ENCODE measurements at regions not wholly inside any gene's neighbourhood (a gene's known extent, or its start where the extent isn't known, plus 50 kb on each side); places are given as distances from the start of the nearest gene placed in this dataset.

DNA sequence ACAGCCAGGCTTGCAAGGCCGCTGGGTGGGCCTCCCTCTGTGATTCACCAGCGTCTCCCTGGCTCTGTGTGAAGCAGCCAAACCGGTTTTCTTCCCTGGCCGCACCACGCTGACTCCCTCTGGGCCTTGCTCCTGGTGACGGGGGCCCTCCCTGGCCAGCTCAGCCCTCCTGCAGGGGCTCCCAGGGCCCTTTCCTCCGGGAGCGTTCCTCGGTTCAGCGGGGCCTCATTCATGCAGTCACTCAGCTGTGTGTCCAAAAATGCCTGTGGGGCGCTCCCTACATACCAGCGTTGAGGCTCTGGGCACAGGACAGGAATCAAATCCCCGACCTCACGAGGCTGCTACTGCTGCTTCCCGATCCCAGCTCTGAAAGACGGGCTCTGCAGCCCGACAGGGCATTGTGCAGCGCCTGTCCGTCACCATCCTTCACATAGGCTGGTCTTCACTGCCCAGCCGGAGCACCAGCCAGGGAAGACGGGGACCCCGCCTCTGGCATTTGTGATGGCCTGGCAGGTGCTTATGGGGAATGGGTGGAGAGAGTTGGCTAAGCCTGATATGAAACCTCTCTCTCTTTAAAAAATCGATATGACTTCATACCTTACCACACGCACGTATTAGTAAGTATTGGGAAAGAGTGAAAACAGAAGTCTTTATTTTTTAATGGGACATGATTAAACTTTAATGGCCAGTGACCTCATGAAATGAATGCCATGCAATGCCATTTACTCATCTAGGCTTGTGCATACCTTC is 110.0 kb upstream of the SHH start:
- H3K9me3 ChIP-seq (ENCODE audit: control insufficient read depth, low read length, poor library complexity, severe bottlenecking) = no peaks in the 10 kb centered on the region
- Mint-ChIP-seq H3K27me3 (peaks cover 11% of the 10 kb centered on the region), H3K4me1 (no peaks in the 10 kb centered on the region), H3K36me3 (ENCODE audit: low read depth) (no peaks in the 10 kb centered on the region), H3K27ac (no peak overlapping the region), H3K4me3 (no peak overlapping the region)
- DNase-seq (no peak), ATAC-seq (no peak)

DNA sequence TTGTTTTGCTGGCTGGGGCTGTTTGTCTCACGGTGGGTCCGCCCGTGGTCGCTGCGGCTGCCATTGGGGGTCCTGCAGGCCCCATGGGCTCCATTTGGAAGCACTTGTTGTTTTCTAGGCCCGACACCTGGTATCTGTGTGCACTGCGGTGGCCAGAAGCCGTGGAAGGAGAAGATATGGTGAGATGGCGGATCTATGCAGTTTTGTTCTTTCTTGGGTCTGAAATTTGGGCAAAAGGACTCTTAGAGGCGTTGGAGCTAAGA is 109.5 kb upstream of the SHH start:
- Mint-ChIP-seq H3K27ac (no peak overlapping the region), H3K27me3 (peaks cover 10% of the 10 kb centered on the region), H3K4me3 (no peak overlapping the region), H3K36me3 (ENCODE audit: low read depth) (no peaks in the 10 kb centered on the region), H3K4me1 (no peaks in the 10 kb centered on the region)
- no peak for ATAC-seq
- no peak for DNase-seq
- no peaks in the 10 kb centered on the region for H3K9me3 ChIP-seq (ENCODE audit: control insufficient read depth, low read length, poor library complexity, severe bottlenecking)

DNA sequence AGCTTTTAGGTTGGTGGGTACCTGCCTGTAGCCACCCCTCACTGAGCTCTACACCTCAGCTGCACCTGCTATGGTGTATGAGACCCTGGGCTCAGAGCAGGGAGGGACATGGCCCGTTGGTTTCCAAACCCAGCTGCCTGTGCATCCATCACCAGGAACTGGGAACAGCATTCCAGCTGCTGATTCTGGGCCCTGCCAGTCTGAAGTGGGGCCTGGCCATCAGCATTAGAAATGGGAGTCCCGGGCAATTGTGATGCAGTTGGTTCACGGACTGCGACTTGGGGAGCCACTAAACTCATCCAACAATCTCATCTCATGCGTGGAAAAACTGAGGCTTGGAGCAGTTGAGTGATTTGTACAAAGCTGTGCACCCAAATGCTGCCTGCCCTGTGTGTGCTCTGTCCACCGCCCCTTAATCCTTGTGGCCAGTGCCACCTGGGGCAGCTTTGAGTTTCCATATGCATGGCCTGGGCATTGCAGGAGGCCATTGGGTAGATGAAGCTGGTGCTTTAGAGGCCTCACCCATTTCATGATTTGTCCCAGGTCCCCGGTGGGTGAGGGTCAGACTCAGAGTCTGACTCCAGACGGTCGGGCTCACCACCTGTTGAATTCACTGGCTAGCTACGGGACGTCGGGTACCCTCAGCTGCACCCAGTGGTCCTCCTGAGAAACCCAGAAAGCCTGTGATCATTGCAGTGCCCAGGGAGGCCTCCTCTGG is 109.0 kb upstream of the SHH start:
- H3K27ac Mint-ChIP-seq = no peak overlapping the region
- peaks cover 6% of the 10 kb centered on the region for H3K27me3 Mint-ChIP-seq
- no peaks in the 10 kb centered on the region for H3K4me1 Mint-ChIP-seq
- ATAC-seq (no peak), DNase-seq (no peak)
- no peaks in the 10 kb centered on the region for H3K9me3 ChIP-seq (ENCODE audit: control insufficient read depth, low read length, poor library complexity, severe bottlenecking)
- no peak overlapping the region for H3K4me3 Mint-ChIP-seq
- no peaks in the 10 kb centered on the region for H3K36me3 Mint-ChIP-seq (ENCODE audit: low read depth)

DNA sequence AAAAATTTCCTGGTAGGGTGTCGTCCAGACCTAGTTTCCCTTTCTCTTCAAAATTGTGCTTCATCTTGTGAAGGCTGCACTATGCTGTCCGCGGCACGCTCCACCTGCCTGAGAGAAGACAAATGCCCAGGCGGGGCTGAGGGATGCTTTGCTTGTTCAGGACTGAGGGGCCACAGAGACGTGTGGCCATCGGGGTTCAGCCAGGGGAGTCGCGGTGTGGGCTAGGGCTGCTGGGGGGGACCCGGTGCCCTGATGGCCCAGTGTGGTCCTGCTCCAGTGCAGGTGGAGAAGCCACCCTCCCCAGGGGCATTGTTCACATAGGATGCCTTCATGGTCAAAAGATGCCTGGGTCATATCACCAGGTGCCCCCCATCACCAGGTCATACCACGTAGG is 107.8 kb upstream of the SHH start:
- no peaks in the 10 kb centered on the region for H3K9me3 ChIP-seq (ENCODE audit: control insufficient read depth, low read length, poor library complexity, severe bottlenecking)
- no peaks in the 10 kb centered on the region for H3K4me1 Mint-ChIP-seq
- no peak for ATAC-seq

DNA sequence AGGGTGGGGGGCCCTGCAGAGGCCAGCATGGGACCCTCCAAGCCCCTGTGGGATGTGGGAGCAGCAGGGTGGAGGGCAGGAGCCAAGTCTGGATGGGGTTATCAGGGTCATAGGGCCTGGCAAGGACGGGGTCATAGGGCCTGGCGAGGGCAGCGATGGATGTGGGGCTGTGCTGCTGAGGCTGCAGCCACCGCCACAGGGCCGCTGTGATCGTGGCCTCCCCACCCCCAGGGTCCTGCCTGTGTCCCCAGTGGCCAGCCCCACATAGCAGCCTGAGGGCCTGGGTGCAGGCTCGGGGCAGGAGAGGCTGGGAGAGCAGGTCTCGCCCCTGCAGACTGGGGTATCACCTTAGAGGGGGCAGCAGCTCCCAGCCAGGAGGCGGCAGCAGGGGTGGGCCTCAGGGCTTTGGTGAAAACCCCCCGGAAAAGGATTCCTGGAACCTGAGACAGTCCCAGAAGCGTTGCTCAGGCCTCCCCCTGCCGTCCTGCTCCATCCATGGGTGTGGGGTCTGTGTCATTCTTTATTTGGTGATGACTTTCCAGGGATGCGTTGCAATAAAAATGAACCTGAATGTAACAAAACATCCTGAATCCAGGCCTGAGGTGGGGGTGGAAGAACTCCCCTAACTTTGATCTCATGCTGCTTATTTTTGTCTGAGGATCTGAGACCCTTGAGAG is 107.3 kb upstream of the SHH start:
- DNase-seq = no peak
- ATAC-seq = no peak
- no peaks in the 10 kb centered on the region for H3K4me1 Mint-ChIP-seq

More for the DNA sequence above, 107.8 kb upstream of the SHH start:
- H3K27me3 Mint-ChIP-seq = no peaks in the 10 kb centered on the region
- no peak for DNase-seq
- no peak overlapping the region for H3K27ac Mint-ChIP-seq
- no peak overlapping the region for H3K4me3 Mint-ChIP-seq
- H3K36me3 Mint-ChIP-seq (ENCODE audit: low read depth) = no peaks in the 10 kb centered on the region

DNA sequence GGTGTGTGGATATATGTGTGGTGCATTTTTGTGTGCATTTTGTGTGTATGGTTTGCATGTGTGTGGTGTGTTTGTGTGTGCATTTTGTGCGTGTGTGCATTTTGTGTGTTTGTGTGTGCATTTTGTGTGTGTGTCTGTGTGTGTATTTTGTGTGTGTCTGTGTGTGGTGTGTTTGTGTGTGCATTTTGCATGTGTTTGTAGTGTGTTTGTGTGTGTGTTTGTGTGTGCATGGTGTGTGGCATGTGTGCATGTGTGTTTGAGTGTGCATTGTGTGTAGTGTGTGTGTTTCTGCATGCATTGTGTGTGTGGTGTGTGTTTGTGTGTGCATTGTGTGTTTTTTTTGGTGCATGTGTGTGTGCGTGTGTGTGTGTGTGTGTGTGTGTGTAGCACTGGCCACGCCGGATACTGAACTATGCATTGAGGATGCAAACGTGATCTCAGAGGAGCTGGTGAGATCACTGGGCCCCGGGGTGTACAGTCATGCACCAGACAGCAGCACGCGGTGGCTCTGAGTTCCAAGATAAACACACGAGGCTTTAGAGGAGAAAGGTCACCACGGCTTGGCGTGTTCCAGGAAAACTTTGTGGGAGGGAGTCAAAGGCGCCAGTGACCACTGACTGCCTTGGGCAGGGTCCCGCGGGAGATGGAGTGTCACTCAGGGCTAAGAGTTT is 106.6 kb upstream of the SHH start:
- ATAC-seq (no peak), DNase-seq (no peak)
- no peak overlapping the region for H3K4me3 Mint-ChIP-seq
- no peak overlapping the region for H3K27ac Mint-ChIP-seq
- H3K27me3 Mint-ChIP-seq = no peaks in the 10 kb centered on the region
- H3K9me3 ChIP-seq (ENCODE audit: control insufficient read depth, low read length, poor library complexity, severe bottlenecking) = no peaks in the 10 kb centered on the region
- H3K4me1 Mint-ChIP-seq = no peaks in the 10 kb centered on the region
- no peaks in the 10 kb centered on the region for H3K36me3 Mint-ChIP-seq (ENCODE audit: low read depth)

More for the DNA sequence above, 107.3 kb upstream of the SHH start:
- H3K9me3 ChIP-seq (ENCODE audit: control insufficient read depth, low read length, poor library complexity, severe bottlenecking) = no peaks in the 10 kb centered on the region
- Mint-ChIP-seq H3K36me3 (ENCODE audit: low read depth) (no peaks in the 10 kb centered on the region), H3K4me3 (no peak overlapping the region), H3K27me3 (no peaks in the 10 kb centered on the region), H3K27ac (no peak overlapping the region)

- no peak for DNase-seq
- H3K4me1 Mint-ChIP-seq = no peaks in the 10 kb centered on the region
- no peaks in the 10 kb centered on the region for H3K27me3 Mint-ChIP-seq
- no peaks in the 10 kb centered on the region for H3K36me3 Mint-ChIP-seq (ENCODE audit: low read depth)
- no peak for ATAC-seq
- H3K9me3 ChIP-seq (ENCODE audit: control insufficient read depth, low read length, poor library complexity, severe bottlenecking) = peaks cover under 1% of the 10 kb centered on the region
- no peak overlapping the region for H3K4me3 Mint-ChIP-seq
- no peak overlapping the region for H3K27ac Mint-ChIP-seq
These were observed 105.7 kb upstream of the SHH start for GRCh38 chr7:155917836-155918430.

DNA sequence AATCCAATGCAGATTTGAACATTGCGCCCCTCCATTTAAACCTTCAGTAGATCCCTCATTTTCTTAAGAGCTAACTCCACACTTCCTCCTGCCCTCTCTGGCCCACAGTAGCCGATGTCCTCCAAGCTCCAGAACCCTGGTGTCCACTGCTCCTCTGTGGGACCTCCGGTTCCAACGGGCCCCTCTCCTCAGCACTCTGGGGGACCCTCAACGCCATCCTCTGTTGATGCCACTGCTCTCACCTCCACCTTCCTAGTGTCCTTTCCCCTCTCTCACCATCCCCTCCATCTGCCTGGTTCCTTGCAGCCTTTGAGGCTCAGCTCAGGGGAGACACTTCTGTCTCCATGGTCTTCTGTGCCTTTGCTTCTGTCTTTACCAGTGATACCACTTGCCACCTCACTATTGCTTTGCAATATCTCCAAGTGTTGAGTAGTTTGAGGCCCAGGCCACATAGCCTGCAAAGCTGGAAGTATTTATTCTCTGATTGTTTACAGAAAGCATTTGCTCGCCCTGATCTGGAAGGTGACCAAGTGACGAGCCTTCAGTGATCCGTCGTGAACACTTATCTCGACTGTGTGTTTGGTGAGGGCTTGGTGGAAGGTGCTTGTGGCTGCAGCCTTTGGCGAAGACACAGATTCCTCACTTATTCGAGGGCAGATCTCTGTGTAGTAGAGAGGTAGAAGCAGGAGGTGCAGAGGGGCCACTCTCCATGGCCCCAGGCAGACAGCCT is 104.8 kb upstream of the SHH start:
- peaks cover 5% of the 10 kb centered on the region for H3K9me3 ChIP-seq (ENCODE audit: control insufficient read depth, low read length, poor library complexity, severe bottlenecking)
- H3K4me1 Mint-ChIP-seq = no peaks in the 10 kb centered on the region
- no peaks in the 10 kb centered on the region for H3K27me3 Mint-ChIP-seq
- no peak for ATAC-seq
- DNase-seq = no peak
- no peaks in the 10 kb centered on the region for H3K36me3 Mint-ChIP-seq (ENCODE audit: low read depth)
- H3K27ac Mint-ChIP-seq = no peak overlapping the region
- H3K4me3 Mint-ChIP-seq = no peak overlapping the region

DNA sequence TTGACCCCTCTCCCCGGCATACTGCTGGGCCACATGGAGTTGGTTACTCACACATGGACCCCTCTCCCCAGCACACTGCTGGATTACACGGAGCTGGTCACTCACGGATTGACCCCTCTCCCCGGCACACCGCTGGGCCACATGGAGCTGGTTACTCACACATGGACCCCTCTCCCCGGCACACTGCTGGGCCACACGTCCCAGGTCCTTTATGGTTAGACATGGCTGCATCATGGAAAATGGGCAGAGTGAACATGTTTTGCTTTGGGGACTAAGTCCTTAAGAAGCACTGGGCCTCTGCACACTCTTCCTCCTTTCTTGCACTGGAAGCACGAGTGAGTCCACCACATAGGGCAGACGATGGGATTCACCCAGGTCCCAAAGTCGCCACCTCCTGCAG is 102.1 kb upstream of the SHH start:
- DNase-seq = no peak
- H3K4me1 Mint-ChIP-seq = no peaks in the 10 kb centered on the region
- no peak overlapping the region for H3K27ac Mint-ChIP-seq
- no peak for ATAC-seq
- no peaks in the 10 kb centered on the region for H3K36me3 Mint-ChIP-seq (ENCODE audit: low read depth)
- H3K9me3 ChIP-seq (ENCODE audit: control insufficient read depth, low read length, poor library complexity, severe bottlenecking) = peaks cover 5% of the 10 kb centered on the region
- H3K4me3 Mint-ChIP-seq = no peak overlapping the region
- H3K27me3 Mint-ChIP-seq = no peaks in the 10 kb centered on the region

- H3K4me1 Mint-ChIP-seq = no peaks in the 10 kb centered on the region
- H3K27ac Mint-ChIP-seq = no peak overlapping the region
- H3K27me3 Mint-ChIP-seq = no peaks in the 10 kb centered on the region
- peaks cover 5% of the 10 kb centered on the region for H3K9me3 ChIP-seq (ENCODE audit: control insufficient read depth, low read length, poor library complexity, severe bottlenecking)
- DNase-seq (no peak), ATAC-seq (no peak)
- no peak overlapping the region for H3K4me3 Mint-ChIP-seq
- no peaks in the 10 kb centered on the region for H3K36me3 Mint-ChIP-seq (ENCODE audit: low read depth)
These were observed 101.5 kb upstream of the SHH start for GRCh38 chr7:155913719-155914118.

DNA sequence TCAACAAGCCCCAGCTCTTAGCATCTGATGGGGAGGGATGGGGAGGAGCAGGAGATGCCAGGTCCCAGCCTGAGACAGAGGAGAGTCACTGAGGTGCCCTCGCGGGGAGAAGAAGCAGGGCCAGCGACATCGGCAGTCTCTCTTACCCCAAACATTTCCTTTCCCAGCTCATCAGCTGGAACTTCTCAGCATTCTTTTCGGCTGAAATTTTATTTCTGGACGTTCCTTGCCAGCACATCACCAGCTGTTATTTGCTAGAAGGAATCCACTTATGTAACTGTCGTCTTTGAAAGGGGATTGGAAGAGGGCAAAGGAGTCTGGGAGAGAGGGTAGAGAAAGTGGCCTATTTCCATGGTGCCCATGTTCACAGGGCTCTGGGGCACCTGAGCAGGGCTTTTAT is 101.0 kb upstream of the SHH start:
- no peak overlapping the region for H3K27ac Mint-ChIP-seq
- H3K36me3 Mint-ChIP-seq (ENCODE audit: low read depth) = no peaks in the 10 kb centered on the region
- no peak overlapping the region for H3K4me3 Mint-ChIP-seq
- ATAC-seq (no peak), DNase-seq (no peak)
- peaks cover 5% of the 10 kb centered on the region for H3K9me3 ChIP-seq (ENCODE audit: control insufficient read depth, low read length, poor library complexity, severe bottlenecking)
- H3K27me3 Mint-ChIP-seq = no peaks in the 10 kb centered on the region
- H3K4me1 Mint-ChIP-seq = no peaks in the 10 kb centered on the region

DNA sequence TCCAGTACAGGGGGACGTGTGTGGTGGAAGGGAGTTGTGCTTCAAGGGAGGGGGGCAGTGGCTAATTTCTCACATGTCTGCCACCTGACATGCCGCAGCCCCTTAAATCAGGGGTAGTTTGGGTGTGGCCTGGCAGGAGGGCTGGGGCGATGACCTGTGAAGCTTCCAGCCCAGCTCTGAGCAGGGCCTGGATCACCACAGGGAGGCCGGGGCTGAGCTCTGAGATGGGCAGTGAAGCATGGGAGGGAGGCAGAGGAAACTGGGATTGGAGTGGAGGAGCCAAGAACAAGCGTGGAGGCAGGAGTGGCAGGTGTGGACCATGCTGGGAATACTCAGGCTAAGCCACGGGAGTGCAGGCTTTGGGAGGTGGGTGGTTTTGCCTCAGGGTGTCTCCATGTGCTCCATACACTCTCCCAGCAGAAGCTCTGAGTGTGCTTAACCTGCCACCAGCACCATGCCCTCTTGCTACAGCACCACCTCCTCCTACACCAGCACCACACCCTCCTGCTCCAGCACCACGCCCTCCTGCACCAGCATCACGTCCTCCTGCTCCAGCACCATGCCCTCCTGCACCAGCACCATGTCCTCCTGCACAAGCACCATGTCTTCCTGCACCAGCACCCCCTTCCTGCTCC is 99.3 kb upstream of the SHH start:
- ATAC-seq (no peak), DNase-seq (no peak)
- H3K27me3 Mint-ChIP-seq = no peaks in the 10 kb centered on the region
- no peaks in the 10 kb centered on the region for H3K4me1 Mint-ChIP-seq
- H3K27ac Mint-ChIP-seq = no peak overlapping the region
- peaks cover 5% of the 10 kb centered on the region for H3K9me3 ChIP-seq (ENCODE audit: control insufficient read depth, low read length, poor library complexity, severe bottlenecking)
- H3K36me3 Mint-ChIP-seq (ENCODE audit: low read depth) = no peaks in the 10 kb centered on the region
- H3K4me3 Mint-ChIP-seq = no peak overlapping the region
